ENCODE measurements at regions not wholly inside any gene's neighbourhood (a gene's known extent, or its start where the extent isn't known, plus 50 kb on each side); places are given as distances from the start of the nearest gene placed in this dataset.
A peak's percentile ranks its signal among the peaks of the same experiment; 100 is the strongest.
"Not testable (repeated sequence)": the region's sequence is repeated elsewhere in the genome, so short reads cannot be mapped to it uniquely, and the experiment has no call there.

- DNase-seq (ENCODE audit: low spot score): no peak
Observed at GRCh38 chr18:39599251-39599650, 2033.7 kb upstream of the CELF4 start.

GRCh38 chr18:39596891-39597290, 2031.3 kb upstream of the CELF4 start:
- DNase-seq (ENCODE audit: low spot score): no peak

- DNase-seq (ENCODE audit: low spot score): no peak
Observed at GRCh38 chr18:39596221-39596620, 2030.6 kb upstream of the CELF4 start.

- DNase-seq (ENCODE audit: low spot score): no peak
Observed at GRCh38 chr18:39594206-39594605, 2028.6 kb upstream of the CELF4 start.

- DNase-seq (ENCODE audit: low spot score): no peak
Observed at GRCh38 chr18:39591649-39592048, 2026.1 kb upstream of the CELF4 start.

- DNase-seq (ENCODE audit: low spot score): no peak
Observed at GRCh38 chr18:39589496-39589895, 2023.9 kb upstream of the CELF4 start.

GRCh38 chr18:39587586-39587985, 2022.0 kb upstream of the CELF4 start:
- no peak for DNase-seq (ENCODE audit: low spot score)

GRCh38 chr18:39586741-39587140, 2021.1 kb upstream of the CELF4 start:
- no peak for DNase-seq (ENCODE audit: low spot score)

- no peak for DNase-seq (ENCODE audit: low spot score)
Observed at GRCh38 chr18:39574897-39575296, 2009.3 kb upstream of the CELF4 start.

GRCh38 chr18:39571511-39571910, 2005.9 kb upstream of the CELF4 start:
- DNase-seq (ENCODE audit: low spot score): no peak

- not testable (repeated sequence) for DNase-seq (ENCODE audit: low spot score)
Observed at GRCh38 chr18:39565551-39566230, 2000.1 kb upstream of the CELF4 start.

GRCh38 chr18:39564716-39565115, 1999.1 kb upstream of the CELF4 start:
- DNase-seq (ENCODE audit: low spot score): peak; percentile 3

GRCh38 chr18:39561126-39561525, 1995.5 kb upstream of the CELF4 start:
- DNase-seq (ENCODE audit: low spot score): no peak

- no peak for DNase-seq (ENCODE audit: low spot score)
Observed at GRCh38 chr18:39558658-39559057, 1993.1 kb upstream of the CELF4 start.

GRCh38 chr18:39555496-39555895, 1989.9 kb upstream of the CELF4 start:
- no peak for DNase-seq (ENCODE audit: low spot score)

GRCh38 chr18:39550701-39551100, 1985.1 kb upstream of the CELF4 start:
- no peak for DNase-seq (ENCODE audit: low spot score)

GRCh38 chr18:39549144-39549543, 1983.5 kb upstream of the CELF4 start:
- DNase-seq (ENCODE audit: low spot score): no peak

- peak; percentile 0 for DNase-seq (ENCODE audit: low spot score)
Observed at GRCh38 chr18:39531659-39532058, 1966.1 kb upstream of the CELF4 start.

GRCh38 chr18:39529358-39529757, 1963.8 kb upstream of the CELF4 start:
- no peak for DNase-seq (ENCODE audit: low spot score)

- DNase-seq (ENCODE audit: low spot score): no peak
Observed at GRCh38 chr18:39527465-39527864, 1961.9 kb upstream of the CELF4 start.

GRCh38 chr18:39524370-39524769, 1958.8 kb upstream of the CELF4 start:
- no peak for DNase-seq (ENCODE audit: low spot score)

GRCh38 chr18:39523281-39523680, 1957.7 kb upstream of the CELF4 start:
- peak; percentile 0 for DNase-seq (ENCODE audit: low spot score)

GRCh38 chr18:39521164-39521563, 1955.6 kb upstream of the CELF4 start:
- no peak for DNase-seq (ENCODE audit: low spot score)

GRCh38 chr18:39519741-39520140, 1954.1 kb upstream of the CELF4 start:
- no peak for DNase-seq (ENCODE audit: low spot score)

Measured in HuH-7.5 (cell line).